SK-N-MC (cell line): ENCODE measurements at regions not wholly inside any gene's neighbourhood (a gene's known extent, or its start where the extent isn't known, plus 50 kb on each side); places are given as distances from the start of the nearest gene placed in this dataset.

Experiments used
- EZH2 ChIP-seq: fragments of 200-600 bp; sonication (generic); IDR thresholded peaks from one replicate; pipeline ENCODE4 v1.6.1; 2017; ENCODE audit warnings: antibody characterized with exemption
- POLR2AphosphoS5 ChIP-seq: IDR thresholded peaks from 2 replicates; pipeline ENCODE4 v1.6.1; 2012; ENCODE audit warnings: mild to moderate bottlenecking, low read depth, low read length, borderline replicate concordance

DNA sequence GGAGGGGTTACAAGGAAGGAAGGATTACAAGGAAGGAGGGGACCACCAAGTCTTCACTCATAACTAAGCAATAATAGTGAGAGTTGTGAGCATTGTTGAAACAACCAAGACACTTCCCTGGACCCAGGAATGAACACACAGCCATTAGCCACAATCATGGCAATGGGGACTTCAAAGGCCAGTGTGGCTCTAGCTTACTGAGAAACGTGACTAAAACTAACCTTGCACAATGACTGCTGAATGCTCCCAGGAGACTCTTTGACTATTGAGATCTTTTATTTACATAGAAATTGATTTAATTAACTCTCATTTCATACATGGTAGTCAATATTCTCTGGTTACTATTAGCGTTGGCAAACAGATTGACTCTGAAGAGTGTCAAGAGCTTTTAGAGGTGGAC is 263.0 kb upstream of the SOX5 start:
- TF ChIP-seq EZH2 (no peak), POLR2AphosphoS5 (no peak)
